ENCODE measurements at regions not wholly inside any gene's neighbourhood (a gene's known extent, or its start where the extent isn't known, plus 50 kb on each side); places are given as distances from the start of the nearest gene placed in this dataset.
"Not testable (repeated sequence)": the region's sequence is repeated elsewhere in the genome, so short reads cannot be mapped to it uniquely, and the experiment has no call there.

DNA sequence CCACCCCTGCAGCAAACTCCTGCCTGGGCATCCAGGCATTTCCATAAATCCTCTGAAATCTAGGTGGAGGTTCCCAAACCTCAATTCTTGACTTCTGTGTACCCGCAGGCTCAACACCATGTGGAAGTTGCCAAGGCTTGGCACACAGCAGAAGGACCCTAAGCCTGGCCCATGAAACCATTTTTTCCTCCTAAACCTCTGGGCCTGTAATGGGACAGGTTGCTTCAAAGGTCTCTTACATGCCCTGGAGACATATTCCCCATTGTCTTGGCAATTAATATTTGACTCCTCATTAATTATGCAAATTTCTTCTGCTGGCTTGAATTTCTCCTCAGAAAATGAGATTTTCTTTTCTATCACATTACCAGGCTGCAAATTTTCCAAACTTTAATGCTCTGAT is 339.5 kb upstream of the SORCS1 start:
- H3K4me3 ChIP-seq (ENCODE audit: low read depth, low read length); H3K4me1 ChIP-seq (ENCODE audit: control insufficient read depth, insufficient read depth, low read length); H3K9me3 ChIP-seq (ENCODE audit: control insufficient read depth, insufficient read depth, low read length); H3K36me3 ChIP-seq (ENCODE audit: control insufficient read depth, insufficient read depth, low read length); H3K27me3 ChIP-seq (ENCODE audit: control insufficient read depth, insufficient read depth, low read length); H3K9ac ChIP-seq (ENCODE audit: low read depth, low read length): not testable (repeated sequence)

DNA sequence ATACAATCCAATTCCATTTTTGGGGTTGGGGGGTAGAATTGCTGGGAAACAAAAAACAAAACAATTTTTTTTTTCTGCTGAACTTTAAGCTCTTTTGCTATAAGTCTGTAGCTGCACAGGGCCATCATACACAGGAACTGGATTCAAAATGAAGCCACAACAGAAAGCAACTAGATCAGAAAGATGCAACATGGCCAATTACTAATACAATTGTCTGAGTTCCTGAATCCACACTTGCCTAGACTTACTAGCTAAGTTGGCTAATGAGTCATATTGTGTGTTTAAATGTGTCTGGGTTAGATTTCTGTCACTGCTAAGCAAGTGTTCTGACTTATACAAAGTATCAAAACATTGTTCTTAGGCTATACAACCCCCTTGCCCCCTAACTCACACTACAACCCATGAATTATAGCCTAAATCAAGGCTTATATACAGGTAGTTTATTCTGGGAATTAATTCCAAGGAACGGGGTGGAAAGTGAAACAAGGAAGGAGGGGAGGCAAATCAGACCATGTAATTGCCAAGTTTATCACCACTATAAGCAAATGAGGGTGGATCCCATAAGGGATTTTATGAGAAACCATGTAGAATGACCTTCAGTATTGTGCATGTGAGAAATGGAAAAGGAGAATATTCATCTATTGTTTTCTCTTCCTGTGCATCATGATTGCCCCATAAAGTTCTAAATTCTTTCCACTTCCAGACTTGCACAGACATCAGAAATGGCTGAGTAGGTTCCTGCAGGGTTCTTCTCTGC is 337.9 kb upstream of the SORCS1 start:
- Histone ChIP-seq H3K9me3 (ENCODE audit: control insufficient read depth, insufficient read depth, low read length) (peaks cover 4% of the 10 kb centered on the region), H3K36me3 (ENCODE audit: control insufficient read depth, insufficient read depth, low read length) (no peaks in the 10 kb centered on the region), H3K4me1 (ENCODE audit: control insufficient read depth, insufficient read depth, low read length) (no peaks in the 10 kb centered on the region), H3K4me3 (ENCODE audit: low read depth, low read length) (no peak overlapping the region), H3K9ac (ENCODE audit: low read depth, low read length) (no peak overlapping the region), H3K27me3 (ENCODE audit: control insufficient read depth, insufficient read depth, low read length) (no peaks in the 10 kb centered on the region)

DNA sequence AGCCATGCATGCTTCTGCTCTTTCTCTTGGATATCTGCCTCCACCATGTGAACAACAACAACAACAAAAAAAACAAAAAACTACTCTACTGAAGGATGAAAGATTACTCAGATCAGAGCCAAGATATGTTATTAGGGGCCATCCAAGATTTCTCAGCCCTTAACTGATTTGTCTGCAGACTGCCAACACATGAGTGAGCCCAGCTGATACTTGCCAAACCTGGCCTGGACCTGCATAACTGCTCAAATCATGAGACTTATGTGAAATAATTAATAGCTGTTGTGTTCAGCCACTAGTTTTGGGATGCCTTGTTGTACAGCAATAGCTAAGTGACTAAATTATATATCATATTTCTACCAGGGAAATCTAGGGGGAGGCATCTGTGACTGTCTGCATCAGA is 334.5 kb upstream of the SORCS1 start:
- H3K4me1 ChIP-seq (ENCODE audit: control insufficient read depth, insufficient read depth, low read length) = no peaks in the 10 kb centered on the region
- no peaks in the 10 kb centered on the region for H3K27me3 ChIP-seq (ENCODE audit: control insufficient read depth, insufficient read depth, low read length)
- H3K9me3 ChIP-seq (ENCODE audit: control insufficient read depth, insufficient read depth, low read length) = peaks cover 2% of the 10 kb centered on the region
- no peak overlapping the region for H3K4me3 ChIP-seq (ENCODE audit: low read depth, low read length)
- H3K36me3 ChIP-seq (ENCODE audit: control insufficient read depth, insufficient read depth, low read length) = no peaks in the 10 kb centered on the region
- H3K9ac ChIP-seq (ENCODE audit: low read depth, low read length) = no peak overlapping the region

DNA sequence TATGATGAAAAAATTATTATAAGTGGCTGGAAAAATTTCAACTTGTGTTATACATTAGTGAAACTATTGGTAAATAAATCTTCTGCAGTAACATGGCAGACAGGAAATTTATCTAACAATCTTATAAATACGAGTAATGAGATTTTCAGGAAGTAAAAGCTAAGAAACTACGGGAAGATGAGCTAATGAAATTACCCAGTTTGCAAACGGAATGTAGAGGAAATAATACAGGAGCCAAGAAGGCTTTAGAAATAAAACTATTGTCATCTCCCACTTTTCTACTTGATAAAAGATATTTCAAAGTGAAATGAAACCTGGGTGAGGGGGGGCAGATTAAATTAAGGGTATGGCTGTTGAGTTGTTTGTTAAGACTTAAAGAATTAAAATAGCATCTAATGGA is 332.5 kb upstream of the SORCS1 start:
- Histone ChIP-seq H3K9ac (ENCODE audit: low read depth, low read length) (no peak overlapping the region), H3K4me1 (ENCODE audit: control insufficient read depth, insufficient read depth, low read length) (no peaks in the 10 kb centered on the region), H3K27me3 (ENCODE audit: control insufficient read depth, insufficient read depth, low read length) (no peaks in the 10 kb centered on the region), H3K4me3 (ENCODE audit: low read depth, low read length) (no peak overlapping the region), H3K36me3 (ENCODE audit: control insufficient read depth, insufficient read depth, low read length) (no peaks in the 10 kb centered on the region), H3K9me3 (ENCODE audit: control insufficient read depth, insufficient read depth, low read length) (no peaks in the 10 kb centered on the region)

DNA sequence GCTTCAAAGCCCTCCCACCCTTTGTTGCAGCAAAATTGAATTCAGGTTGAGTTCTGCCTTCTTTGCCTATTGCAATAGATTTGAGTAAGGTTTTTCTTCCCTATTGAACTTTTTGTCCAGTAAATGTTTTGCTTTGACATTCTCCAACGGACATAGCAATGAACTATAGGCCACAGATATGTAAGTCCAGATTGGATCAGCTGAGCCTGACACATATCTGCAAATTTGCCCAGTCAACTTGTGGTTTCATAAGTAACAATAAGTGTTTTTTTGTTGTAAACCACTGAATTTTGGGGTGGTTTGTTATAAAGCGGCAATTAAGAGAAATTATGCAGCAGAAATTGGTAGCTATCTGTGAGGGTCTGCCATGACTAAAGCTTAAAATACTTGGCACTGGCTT is 332.1 kb upstream of the SORCS1 start:
- no peak overlapping the region for H3K9ac ChIP-seq (ENCODE audit: low read depth, low read length)
- H3K4me3 ChIP-seq (ENCODE audit: low read depth, low read length) = no peak overlapping the region
- H3K36me3 ChIP-seq (ENCODE audit: control insufficient read depth, insufficient read depth, low read length) = no peaks in the 10 kb centered on the region
- H3K4me1 ChIP-seq (ENCODE audit: control insufficient read depth, insufficient read depth, low read length) = no peaks in the 10 kb centered on the region
- H3K9me3 ChIP-seq (ENCODE audit: control insufficient read depth, insufficient read depth, low read length) = no peaks in the 10 kb centered on the region
- no peaks in the 10 kb centered on the region for H3K27me3 ChIP-seq (ENCODE audit: control insufficient read depth, insufficient read depth, low read length)

DNA sequence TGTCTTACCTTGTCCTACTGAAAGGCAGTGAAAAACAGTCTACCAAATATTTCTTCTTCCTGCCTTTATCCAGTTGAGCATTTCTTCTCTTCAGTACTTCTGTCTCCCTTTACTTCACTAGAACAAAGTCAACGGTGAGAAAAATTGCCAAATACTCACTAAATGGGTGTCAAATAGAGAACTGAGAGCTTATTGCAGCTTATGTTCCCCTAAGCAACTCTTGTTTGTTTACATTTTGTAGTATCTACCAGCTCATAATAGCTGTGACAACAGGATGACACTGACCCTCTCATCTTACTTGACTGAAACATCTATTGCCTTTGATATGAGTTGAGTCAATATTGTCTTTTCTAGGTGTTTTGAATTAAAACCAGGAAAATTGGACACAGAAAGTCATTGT is 327.9 kb upstream of the SORCS1 start:
- H3K27me3 ChIP-seq (ENCODE audit: control insufficient read depth, insufficient read depth, low read length) = no peaks in the 10 kb centered on the region
- H3K4me1 ChIP-seq (ENCODE audit: control insufficient read depth, insufficient read depth, low read length) = no peaks in the 10 kb centered on the region
- H3K9ac ChIP-seq (ENCODE audit: low read depth, low read length) = no peak overlapping the region
- H3K36me3 ChIP-seq (ENCODE audit: control insufficient read depth, insufficient read depth, low read length) = no peaks in the 10 kb centered on the region
- H3K4me3 ChIP-seq (ENCODE audit: low read depth, low read length) = no peak overlapping the region
- no peaks in the 10 kb centered on the region for H3K9me3 ChIP-seq (ENCODE audit: control insufficient read depth, insufficient read depth, low read length)

DNA sequence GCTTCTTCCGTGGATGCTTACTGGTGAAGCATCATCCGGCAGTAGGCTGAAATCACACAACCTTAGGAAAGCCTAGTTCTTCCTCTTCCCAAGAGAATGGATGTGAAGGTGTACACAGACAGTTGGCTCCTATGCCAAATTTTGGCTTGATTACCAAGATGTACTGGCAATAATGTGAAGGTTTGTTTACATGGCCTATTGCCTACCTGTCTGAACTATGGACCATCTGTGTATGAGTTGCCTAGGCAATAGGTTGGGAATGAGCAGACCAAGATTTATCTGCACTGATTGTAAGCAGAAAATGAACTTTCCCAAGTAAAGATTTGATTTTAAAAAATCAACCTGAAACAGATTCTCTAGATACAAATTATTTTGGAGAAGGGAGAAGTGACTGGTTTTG is 325.9 kb upstream of the SORCS1 start:
- Histone ChIP-seq H3K4me1 (ENCODE audit: control insufficient read depth, insufficient read depth, low read length) (no peaks in the 10 kb centered on the region), H3K36me3 (ENCODE audit: control insufficient read depth, insufficient read depth, low read length) (no peaks in the 10 kb centered on the region), H3K27me3 (ENCODE audit: control insufficient read depth, insufficient read depth, low read length) (no peaks in the 10 kb centered on the region), H3K4me3 (ENCODE audit: low read depth, low read length) (no peak overlapping the region), H3K9ac (ENCODE audit: low read depth, low read length) (no peak overlapping the region), H3K9me3 (ENCODE audit: control insufficient read depth, insufficient read depth, low read length) (no peaks in the 10 kb centered on the region)

DNA sequence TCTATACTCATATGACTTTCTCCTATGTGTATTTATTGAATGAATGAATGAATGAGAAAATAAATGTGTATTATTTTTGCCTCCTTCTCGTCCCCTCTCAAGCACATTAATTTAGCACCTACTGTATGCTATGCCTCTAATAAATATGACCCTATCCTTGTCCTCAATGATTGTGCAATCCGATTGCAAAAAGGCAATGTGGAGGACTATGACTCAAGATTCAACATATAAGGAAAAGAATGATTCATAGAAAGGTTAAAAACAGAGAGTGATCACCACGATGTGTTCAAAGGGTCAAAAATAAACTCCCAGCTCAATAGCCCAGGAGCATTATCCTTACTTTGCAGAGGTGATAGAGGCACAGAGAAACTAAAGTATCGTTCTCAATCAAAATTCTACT is 322.8 kb upstream of the SORCS1 start:
- no peaks in the 10 kb centered on the region for H3K9me3 ChIP-seq (ENCODE audit: control insufficient read depth, insufficient read depth, low read length)
- H3K4me1 ChIP-seq (ENCODE audit: control insufficient read depth, insufficient read depth, low read length) = no peaks in the 10 kb centered on the region
- H3K9ac ChIP-seq (ENCODE audit: low read depth, low read length) = no peak overlapping the region
- H3K36me3 ChIP-seq (ENCODE audit: control insufficient read depth, insufficient read depth, low read length) = no peaks in the 10 kb centered on the region
- no peak overlapping the region for H3K4me3 ChIP-seq (ENCODE audit: low read depth, low read length)
- no peaks in the 10 kb centered on the region for H3K27me3 ChIP-seq (ENCODE audit: control insufficient read depth, insufficient read depth, low read length)

DNA sequence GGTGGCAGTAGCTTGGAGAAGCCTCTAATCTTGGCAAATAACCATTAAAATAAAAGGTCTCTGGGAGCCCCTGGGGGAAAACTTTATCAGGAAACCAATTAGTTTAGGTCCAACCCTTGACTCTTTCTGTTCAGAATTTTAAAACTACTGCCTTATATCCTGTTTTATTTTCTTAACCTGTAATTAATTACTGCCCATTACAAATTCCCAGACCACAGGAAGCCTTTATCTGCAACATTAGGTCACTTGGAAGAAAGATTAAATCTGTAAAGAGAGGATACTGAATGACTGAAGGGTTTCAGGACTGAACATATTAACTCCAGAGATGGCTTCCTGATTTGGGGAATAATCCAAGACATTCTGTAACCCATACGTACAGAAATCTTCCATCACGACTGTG is 320.5 kb upstream of the SORCS1 start:
- Histone ChIP-seq H3K4me1 (ENCODE audit: control insufficient read depth, insufficient read depth, low read length) (no peaks in the 10 kb centered on the region), H3K4me3 (ENCODE audit: low read depth, low read length) (no peak overlapping the region), H3K9me3 (ENCODE audit: control insufficient read depth, insufficient read depth, low read length) (no peaks in the 10 kb centered on the region), H3K27me3 (ENCODE audit: control insufficient read depth, insufficient read depth, low read length) (no peaks in the 10 kb centered on the region), H3K9ac (ENCODE audit: low read depth, low read length) (no peak overlapping the region), H3K36me3 (ENCODE audit: control insufficient read depth, insufficient read depth, low read length) (no peaks in the 10 kb centered on the region)

DNA sequence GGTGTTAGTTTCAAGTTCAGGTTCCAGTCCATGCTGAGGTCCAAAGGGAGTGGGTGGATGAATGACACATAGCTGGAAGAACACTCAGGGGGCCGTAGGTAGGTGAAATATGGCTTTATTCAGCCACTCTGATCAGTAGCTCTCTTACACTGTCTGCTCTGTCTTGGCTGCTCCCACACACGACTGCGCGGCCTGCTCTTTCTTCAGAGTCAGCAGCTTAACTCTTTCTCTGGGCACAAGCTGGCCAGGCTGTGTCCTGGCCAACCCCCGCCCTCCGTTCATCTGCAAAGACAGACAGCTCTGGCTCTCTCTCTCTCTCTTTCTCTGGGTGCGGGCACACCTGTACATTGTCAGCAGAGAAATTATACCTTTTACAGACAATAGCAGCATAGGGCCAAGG is 317.4 kb upstream of the SORCS1 start:
- no peak overlapping the region for H3K9ac ChIP-seq (ENCODE audit: low read depth, low read length)
- no peak overlapping the region for H3K4me3 ChIP-seq (ENCODE audit: low read depth, low read length)
- no peaks in the 10 kb centered on the region for H3K36me3 ChIP-seq (ENCODE audit: control insufficient read depth, insufficient read depth, low read length)
- no peaks in the 10 kb centered on the region for H3K4me1 ChIP-seq (ENCODE audit: control insufficient read depth, insufficient read depth, low read length)
- H3K27me3 ChIP-seq (ENCODE audit: control insufficient read depth, insufficient read depth, low read length) = no peaks in the 10 kb centered on the region
- H3K9me3 ChIP-seq (ENCODE audit: control insufficient read depth, insufficient read depth, low read length) = no peaks in the 10 kb centered on the region

DNA sequence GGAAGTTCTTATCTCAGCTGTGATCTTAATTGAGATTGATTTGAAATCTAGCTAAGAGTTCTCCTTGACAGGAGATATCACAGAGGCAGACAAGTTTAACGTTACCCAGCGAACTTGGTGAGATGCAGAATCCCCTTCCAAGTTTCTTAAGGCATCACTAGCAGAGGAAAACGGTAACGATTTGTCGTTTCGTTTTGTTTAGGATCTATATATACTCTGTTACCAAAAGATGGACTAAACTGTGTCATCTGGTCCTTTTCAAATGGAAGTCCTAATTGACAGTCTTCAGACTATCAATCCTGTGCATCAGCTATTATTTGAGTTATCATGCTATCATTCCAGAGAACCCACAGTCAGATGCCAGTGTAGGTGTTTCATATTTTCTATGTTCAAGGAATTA is 316.7 kb upstream of the SORCS1 start:
- no peaks in the 10 kb centered on the region for H3K9me3 ChIP-seq (ENCODE audit: control insufficient read depth, insufficient read depth, low read length)
- H3K27me3 ChIP-seq (ENCODE audit: control insufficient read depth, insufficient read depth, low read length) = no peaks in the 10 kb centered on the region
- H3K4me1 ChIP-seq (ENCODE audit: control insufficient read depth, insufficient read depth, low read length) = no peaks in the 10 kb centered on the region

DNA sequence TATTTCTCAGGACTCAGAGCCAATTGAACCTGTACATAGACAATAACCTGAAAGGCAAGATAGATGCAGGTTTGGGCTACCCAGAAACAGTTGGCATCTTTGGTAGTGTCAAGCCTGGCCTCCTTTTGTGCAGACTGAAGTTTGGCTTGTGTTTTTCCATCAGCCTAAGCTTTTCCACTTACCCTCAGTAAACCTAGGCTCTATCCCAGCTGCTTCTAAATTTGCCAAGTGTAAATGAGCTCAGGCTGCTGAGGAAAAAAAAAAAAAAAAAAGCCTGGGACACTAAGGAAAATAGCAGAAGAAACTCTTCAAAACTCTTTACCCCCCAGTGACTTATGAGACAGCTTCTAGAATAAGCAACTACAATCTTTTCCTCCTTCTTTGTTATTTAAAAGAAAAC is 316.3 kb upstream of the SORCS1 start:
- H3K27me3 ChIP-seq (ENCODE audit: control insufficient read depth, insufficient read depth, low read length) = no peaks in the 10 kb centered on the region
- no peak overlapping the region for H3K9ac ChIP-seq (ENCODE audit: low read depth, low read length)
- H3K9me3 ChIP-seq (ENCODE audit: control insufficient read depth, insufficient read depth, low read length) = no peaks in the 10 kb centered on the region
- H3K4me1 ChIP-seq (ENCODE audit: control insufficient read depth, insufficient read depth, low read length) = no peaks in the 10 kb centered on the region
- H3K4me3 ChIP-seq (ENCODE audit: low read depth, low read length) = no peak overlapping the region
- no peaks in the 10 kb centered on the region for H3K36me3 ChIP-seq (ENCODE audit: control insufficient read depth, insufficient read depth, low read length)

More for the DNA sequence above, 316.7 kb upstream of the SORCS1 start:
- Histone ChIP-seq H3K9ac (ENCODE audit: low read depth, low read length) (no peak overlapping the region), H3K4me3 (ENCODE audit: low read depth, low read length) (no peak overlapping the region), H3K36me3 (ENCODE audit: control insufficient read depth, insufficient read depth, low read length) (no peaks in the 10 kb centered on the region)

Data from iPS-15b (cell line).